ENCODE measurements at regions not wholly inside any gene's neighbourhood (a gene's known extent, or its start where the extent isn't known, plus 50 kb on each side); places are given as distances from the start of the nearest gene placed in this dataset.

- no peak overlapping the region for H3K27ac ChIP-seq
- TF ChIP-seq CTCF (conservative IDR thresholded peaks at IDR 0.05), result no peak
These were observed 301.2 kb downstream of the LRFN2 start for GRCh38 chr6:40285996-40286395.

- H3K27ac ChIP-seq, result no peak overlapping the region
- TF ChIP-seq CTCF (conservative IDR thresholded peaks at IDR 0.05), result no peak
These were observed 301.6 kb downstream of the LRFN2 start for GRCh38 chr6:40285535-40285934.

GRCh38 chr6:40282986-40283385, 304.2 kb downstream of the LRFN2 start:
- no peak for TF ChIP-seq CTCF (conservative IDR thresholded peaks at IDR 0.05)
- H3K27ac ChIP-seq, result no peak overlapping the region

GRCh38 chr6:40281402-40281801, 305.8 kb downstream of the LRFN2 start:
- TF ChIP-seq CTCF (conservative IDR thresholded peaks at IDR 0.05), result no peak
- no peak overlapping the region for H3K27ac ChIP-seq

GRCh38 chr6:40280231-40280630, 306.9 kb downstream of the LRFN2 start:
- no peak overlapping the region for H3K27ac ChIP-seq
- no peak for TF ChIP-seq CTCF (conservative IDR thresholded peaks at IDR 0.05)

- TF ChIP-seq CTCF (conservative IDR thresholded peaks at IDR 0.05), result no peak
- H3K27ac ChIP-seq, result peak overlapping the region; percentile 96
These were observed 311.0 kb downstream of the LRFN2 start for GRCh38 chr6:40276141-40276540.

GRCh38 chr6:40274058-40274457, 313.1 kb downstream of the LRFN2 start:
- H3K27ac ChIP-seq, result peak overlapping the region; percentile 96; the same call in 1 of the 2 replicates
- no peak for TF ChIP-seq CTCF (conservative IDR thresholded peaks at IDR 0.05)

- peak overlapping the region; percentile 16; the same call in 1 of the 2 replicates for H3K27ac ChIP-seq
- no peak for TF ChIP-seq CTCF (conservative IDR thresholded peaks at IDR 0.05)
These were observed 318.6 kb downstream of the LRFN2 start for GRCh38 chr6:40268614-40269013.
